GM19238 (cell line): ENCODE measurements at regions not wholly inside any gene's neighbourhood (a gene's known extent, or its start where the extent isn't known, plus 50 kb on each side); places are given as distances from the start of the nearest gene placed in this dataset.
"Not testable (repeated sequence)": the region's sequence is repeated elsewhere in the genome, so short reads cannot be mapped to it uniquely, and the experiment has no call there.

Source experiments
- DNase-seq: peaks from one replicate; pipeline ENCODE4 v3.0.0; 2011; ENCODE audit warnings: low spot score; ENCODE audit not compliant: insufficient read length

GRCh38 chr4:126486377-126486776, 1146.4 kb upstream of the INTU start:
- no peak for DNase-seq

- no peak for DNase-seq
Observed at GRCh38 chr4:126489826-126490463, 1142.8 kb upstream of the INTU start.

GRCh38 chr4:126495163-126495752, 1137.5 kb upstream of the INTU start:
- no peak for DNase-seq

- no peak for DNase-seq
Observed at GRCh38 chr4:126512979-126513378, 1119.8 kb upstream of the INTU start.

GRCh38 chr4:126513596-126513995, 1119.2 kb upstream of the INTU start:
- DNase-seq = no peak

- no peak for DNase-seq
Observed at GRCh38 chr4:126520731-126521130, 1112.0 kb upstream of the INTU start.

- not testable (repeated sequence) for DNase-seq
Observed at GRCh38 chr4:126525400-126525799, 1107.4 kb upstream of the INTU start.

- DNase-seq = no peak
Observed at GRCh38 chr4:126526335-126526734, 1106.4 kb upstream of the INTU start.

- no peak for DNase-seq
Observed at GRCh38 chr4:126529997-126530396, 1102.8 kb upstream of the INTU start.

- no peak for DNase-seq
Observed at GRCh38 chr4:126530996-126531585, 1101.7 kb upstream of the INTU start.

- DNase-seq = no peak
Observed at GRCh38 chr4:126532527-126532926, 1100.2 kb upstream of the INTU start.

- no peak for DNase-seq
Observed at GRCh38 chr4:126533146-126533805, 1099.5 kb upstream of the INTU start.

- DNase-seq = no peak
Observed at GRCh38 chr4:126539771-126540170, 1093.0 kb upstream of the INTU start.

- no peak for DNase-seq
Observed at GRCh38 chr4:126541820-126542219, 1090.9 kb upstream of the INTU start.

- DNase-seq = no peak
Observed at GRCh38 chr4:126544276-126544675, 1088.5 kb upstream of the INTU start.

GRCh38 chr4:126546197-126546596, 1086.6 kb upstream of the INTU start:
- DNase-seq = not testable (repeated sequence)

- no peak for DNase-seq
Observed at GRCh38 chr4:126547352-126547751, 1085.4 kb upstream of the INTU start.

GRCh38 chr4:126548890-126549289, 1083.9 kb upstream of the INTU start:
- no peak for DNase-seq

GRCh38 chr4:126552321-126552720, 1080.4 kb upstream of the INTU start:
- DNase-seq = no peak

- no peak for DNase-seq
Observed at GRCh38 chr4:126553248-126553647, 1079.5 kb upstream of the INTU start.

- no peak for DNase-seq
Observed at GRCh38 chr4:126558596-126558995, 1074.2 kb upstream of the INTU start.

- DNase-seq = no peak
Observed at GRCh38 chr4:126559961-126560360, 1072.8 kb upstream of the INTU start.
